SK-N-SH (cell line): ENCODE measurements at regions not wholly inside any gene's neighbourhood (a gene's known extent, or its start where the extent isn't known, plus 50 kb on each side); places are given as distances from the start of the nearest gene placed in this dataset.

Experiments
- CHD2 ChIP-seq: fragments of 150-350 bp; IDR thresholded peaks from 2 replicates; pipeline ENCODE4 v1.6.1; 2018; ENCODE audit warnings: low read length; ENCODE audit not compliant: partially characterized antibody
- CTCF ChIP-seq: fragments of 200-600 bp; sonication (generic); IDR thresholded peaks from 2 replicates; pipeline ENCODE4 v1.6.1; 2017; ENCODE audit warnings: antibody characterized with exemption, mild to moderate bottlenecking, moderate library complexity
- ELF1 ChIP-seq: IDR thresholded peaks from 2 replicates; pipeline ENCODE4 v1.4.0; 2012
- RAD21 ChIP-seq: IDR thresholded peaks from 2 replicates; pipeline ENCODE4 v1.6.1; 2012; ENCODE audit warnings: mild to moderate bottlenecking, low read length
- REST ChIP-seq: IDR thresholded peaks from 2 replicates; pipeline ENCODE4 v1.6.1; 2012; ENCODE audit warnings: mild to moderate bottlenecking, low read depth, low read length, moderate library complexity
- RFX5 ChIP-seq: IDR thresholded peaks from 2 replicates; pipeline ENCODE4 v1.6.1; 2012; ENCODE audit warnings: mild to moderate bottlenecking, improper control_type of control experiment, low read length
- USF1 ChIP-seq: IDR thresholded peaks from 2 replicates; pipeline ENCODE4 v1.4.0; 2012; ENCODE audit warnings: low read depth, borderline replicate concordance
- USF2 ChIP-seq: fragments of 150-350 bp; IDR thresholded peaks from 2 replicates; pipeline ENCODE4 v1.6.1; 2017; ENCODE audit warnings: antibody characterized with exemption, low read length, low read depth, borderline replicate concordance

GRCh38 chr4:178148106-178148505, 705.9 kb upstream of the AGA start:
- TF ChIP-seq CTCF (no peak), RAD21 (no peak), ELF1 (no peak), REST (no peak), USF1 (no peak), RFX5 (no peak), CHD2 (no peak), USF2 (no peak)
